ENCODE measurements at regions not wholly inside any gene's neighbourhood (a gene's known extent, or its start where the extent isn't known, plus 50 kb on each side); places are given as distances from the start of the nearest gene placed in this dataset.

DNA sequence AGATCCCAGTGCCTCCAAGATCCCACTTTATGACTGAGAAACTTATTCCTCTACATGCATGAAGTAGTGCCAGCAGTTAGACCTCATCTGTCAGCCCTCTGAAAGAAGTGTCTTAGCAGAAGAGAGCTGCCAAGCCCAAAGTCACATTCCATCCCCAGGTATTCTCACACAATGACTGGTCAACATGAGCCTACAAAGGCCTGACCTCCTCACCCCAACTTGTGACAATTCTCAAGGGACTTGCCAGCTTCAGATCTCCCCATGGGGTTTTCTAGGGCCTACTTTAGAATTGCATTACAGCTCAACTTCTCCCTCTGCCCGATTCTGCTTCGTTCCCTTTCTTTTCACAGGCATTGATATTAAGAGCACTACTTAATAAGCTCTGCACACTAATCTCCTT, 393.8 kb upstream of the SLC30A5 start:
- TF ChIP-seq CTCF (conservative IDR thresholded peaks at IDR 0.05 in 1 of 2, IDR thresholded peaks at IDR 0.05 in 1 of 2; ENCODE audit: extremely low read depth in 1 of 2, insufficient read depth in 1 of 2, low read depth in 1 of 2, low read length in 2 of 2) = no peak
- no peak for TF ChIP-seq EZH2 (IDR thresholded peaks at IDR 0.05; ENCODE audit: borderline replicate concordance, low read length)
